ENCODE measurements at regions not wholly inside any gene's neighbourhood (a gene's known extent, or its start where the extent isn't known, plus 50 kb on each side); places are given as distances from the start of the nearest gene placed in this dataset.

GRCh38 chr7:35555934-35556333 lies 139.0 kb downstream of the HERPUD2 start:
- ChIA-PET SMC1A (ENCODE audit: uncharacterized antibody, unreplicated experiment) (no interaction called here), POLR2A (no interaction called here), RAD21 (ENCODE audit: unreplicated experiment) (no interaction called here), CTCF (no interaction called here)
- no peaks in the 10 kb centered on the region for H3K79me2 ChIP-seq (ENCODE audit: control insufficient read depth, insufficient read depth, low read length)
- DNase-seq (ENCODE audit: low read depth, low spot score), result no peak
- no peak overlapping the region for H3K9ac ChIP-seq (ENCODE audit: control insufficient read depth, insufficient read depth, low read length)
- no peak overlapping the region for H3K4me2 ChIP-seq (ENCODE audit: control insufficient read depth, insufficient read depth)
- no peaks in the 10 kb centered on the region for H3K9me3 ChIP-seq (replicated peaks; ENCODE audit: control insufficient read depth, insufficient read depth, low read length)
- no peak overlapping the region for H3K27ac ChIP-seq (ENCODE audit: control insufficient read depth, insufficient read depth)
- no peak; the same call in 1 of the 3 replicates for ATAC-seq
- no peaks in the 10 kb centered on the region for H3K36me3 ChIP-seq (ENCODE audit: control insufficient read depth in 2 of 2, insufficient read depth in 2 of 2, low read length in 1 of 2)
- H2AFZ ChIP-seq (ENCODE audit: control insufficient read depth, low read depth, low read length), result no peak overlapping the region
- H3K4me3 ChIP-seq, result no peak overlapping the region
- BruUV-seq (replicated peaks), result no TSS peak
- WGBS (ENCODE audit: insufficient coverage, insufficient replicate concordance, low lambda C conversion rate, missing lambda C conversion rate), result 9% methylated on average over 4 of the region's 4 CpGs
- intact Hi-C loops (cut with micrococcal nuclease; ENCODE audit: unreplicated experiment), result no loop called here
- no peak for FAIRE-seq
- no peaks in the 10 kb centered on the region; a peak in 2 of 4 replicates for H3K27me3 ChIP-seq (replicated peaks in 1 of 2; ENCODE audit: control insufficient read depth in 2 of 2, insufficient read depth in 2 of 2, low read length in 1 of 2)
- in situ Hi-C loops (cut with MboI), result no loop called here
- TF ChIP-seq FOXK2 (IDR thresholded peaks at IDR 0.05) (no peak), NR2C1 (IDR thresholded peaks at IDR 0.05) (no peak), BACH1 (IDR thresholded peaks at IDR 0.05; ENCODE audit: borderline replicate concordance) (no peak), RFX5 (IDR thresholded peaks at IDR 0.05; ENCODE audit: low read depth, low read length) (no peak), TBL1XR1 (IDR thresholded peaks at IDR 0.05; ENCODE audit: low read depth, low read length) (no peak), MXI1 (IDR thresholded peaks at IDR 0.05; ENCODE audit: low read depth, low read length) (no peak), MYB (IDR thresholded peaks at IDR 0.05; ENCODE audit: borderline replicate concordance, low read depth, low read length) (no peak), MEF2B (IDR thresholded peaks at IDR 0.05; ENCODE audit: partially characterized antibody, poor library complexity, severe bottlenecking) (no peak)
- H4K20me1 ChIP-seq (ENCODE audit: control insufficient read depth, insufficient read depth), result no peaks in the 10 kb centered on the region
- H3K4me1 ChIP-seq (ENCODE audit: control insufficient read depth, insufficient read depth, low read length), result no peaks in the 10 kb centered on the region

DNA sequence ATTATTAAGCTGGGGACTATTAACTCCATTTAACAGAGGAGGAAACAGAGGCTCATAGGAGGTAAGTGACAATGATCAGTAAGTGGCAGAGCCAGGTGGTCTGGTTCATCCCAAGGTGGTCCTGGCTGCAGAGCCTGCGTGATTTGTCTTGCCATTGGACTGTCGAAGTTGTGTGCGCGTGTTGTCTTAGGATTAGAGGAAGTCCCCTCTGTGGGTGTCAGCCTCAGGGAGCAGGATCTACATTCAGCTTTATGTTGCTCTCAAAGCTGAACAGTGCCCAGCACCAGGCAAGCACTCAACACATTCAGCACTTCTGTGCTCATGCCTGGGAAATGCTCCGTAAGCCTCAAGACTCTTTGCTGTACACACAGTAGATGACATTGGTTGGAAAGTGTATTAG lies 139.5 kb downstream of the HERPUD2 start:
- TF ChIP-seq, protein P1, sequence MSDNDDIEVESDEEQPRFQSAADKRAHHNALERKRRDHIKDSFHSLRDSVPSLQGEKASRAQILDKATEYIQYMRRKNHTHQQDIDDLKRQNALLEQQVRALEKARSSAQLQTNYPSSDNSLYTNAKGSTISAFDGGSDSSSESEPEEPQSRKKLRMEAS (IDR thresholded peaks at IDR 0.05; ENCODE audit: low read depth, low read length), result no peak
- no peak for TF ChIP-seq NFXL1 (IDR thresholded peaks at IDR 0.05; ENCODE audit: borderline replicate concordance)
- TF ChIP-seq TARDBP (IDR thresholded peaks at IDR 0.05; ENCODE audit: borderline replicate concordance), result no peak
- no peak for TF ChIP-seq ATF2 (IDR thresholded peaks at IDR 0.05; ENCODE audit: low read length)
- no peak for TF ChIP-seq MEF2A (IDR thresholded peaks at IDR 0.05; ENCODE audit: insufficient read depth, low read depth, low read length)
- no peak for TF ChIP-seq CREB1 (IDR thresholded peaks at IDR 0.05; ENCODE audit: low read depth)
- TF ChIP-seq KAT2A (conservative IDR thresholded peaks at IDR 0.05; ENCODE audit: control insufficient read depth, low read depth, low read length), result no peak
- TF ChIP-seq GATAD2B (conservative IDR thresholded peaks at IDR 0.05; ENCODE audit: low read depth), result no peak
- no peak for TF ChIP-seq SMAD1 (IDR thresholded peaks at IDR 0.05; ENCODE audit: low read depth, partially characterized antibody)
- no peak for TF ChIP-seq SMC3 (IDR thresholded peaks at IDR 0.05; ENCODE audit: borderline replicate concordance, low read length)
- FAIRE-seq, result no peak
- H4K20me1 ChIP-seq (ENCODE audit: control insufficient read depth, insufficient read depth), result no peaks in the 10 kb centered on the region
- no peak overlapping the region for H3K9ac ChIP-seq (ENCODE audit: control insufficient read depth, insufficient read depth, low read length)
- in situ Hi-C loops (cut with MboI) (no loop called here), intact Hi-C loops (cut with micrococcal nuclease; ENCODE audit: unreplicated experiment) (no loop called here)
- H2AFZ ChIP-seq (ENCODE audit: control insufficient read depth, low read depth, low read length), result no peak overlapping the region
- ChIA-PET RAD21 (ENCODE audit: unreplicated experiment) (no interaction called here), SMC1A (ENCODE audit: uncharacterized antibody, unreplicated experiment) (no interaction called here), CTCF (no interaction called here), POLR2A (no interaction called here)
- H3K4me3 ChIP-seq, result no peak overlapping the region
- H3K36me3 ChIP-seq (ENCODE audit: control insufficient read depth in 2 of 2, insufficient read depth in 2 of 2, low read length in 1 of 2), result no peaks in the 10 kb centered on the region
- ATAC-seq, result no peak
- no peaks in the 10 kb centered on the region for H3K9me3 ChIP-seq (replicated peaks; ENCODE audit: control insufficient read depth, insufficient read depth, low read length)
- no peaks in the 10 kb centered on the region for H3K4me1 ChIP-seq (ENCODE audit: control insufficient read depth, insufficient read depth, low read length)
- DNase-seq (ENCODE audit: low read depth, low spot score), result no peak
- 75% methylated on average over 5 of the region's 5 CpGs for WGBS (ENCODE audit: insufficient coverage, insufficient replicate concordance, low lambda C conversion rate, missing lambda C conversion rate)
- BruUV-seq (replicated peaks), result no TSS peak
- H3K27me3 ChIP-seq (replicated peaks in 1 of 2; ENCODE audit: control insufficient read depth in 2 of 2, insufficient read depth in 2 of 2, low read length in 1 of 2), result no peaks in the 10 kb centered on the region; a peak in 2 of 4 replicates
- H3K27ac ChIP-seq (ENCODE audit: control insufficient read depth, insufficient read depth), result no peak overlapping the region
- no peak overlapping the region for H3K4me2 ChIP-seq (ENCODE audit: control insufficient read depth, insufficient read depth)
- H3K79me2 ChIP-seq (ENCODE audit: control insufficient read depth, insufficient read depth, low read length), result no peaks in the 10 kb centered on the region

Measured in GM12878 (cell line).